Fibroblast of lung (primary cell): ENCODE measurements at regions not wholly inside any gene's neighbourhood (a gene's known extent, or its start where the extent isn't known, plus 50 kb on each side); places are given as distances from the start of the nearest gene placed in this dataset.

Experiments
- DNase-seq, 2 donors: peaks; one replicate each; pipeline versions ENCODE4 v3.0.0 to v3.0.0-alpha.2; 2010; ENCODE audit warnings: low read depth in 2 of 2
- H2AFZ ChIP-seq: 2 replicates; pipeline ENCODE4 v1.5.1; 2012; ENCODE audit warnings: low read length, control low read depth, inconsistent platforms
- H3K27ac ChIP-seq: 2 replicates; pipeline ENCODE4 v1.5.1; 2011; ENCODE audit warnings: low read length, control low read depth; ENCODE audit not compliant: insufficient read depth
- H3K27me3 ChIP-seq: 2 replicates; pipeline ENCODE4 v1.5.1; 2011; ENCODE audit warnings: mild to moderate bottlenecking, low read length; ENCODE audit not compliant: control insufficient read depth, insufficient read depth
- H3K36me3 ChIP-seq: 2 replicates; pipeline ENCODE4 v1.5.1; 2011; ENCODE audit warnings: low read length; ENCODE audit not compliant: control insufficient read depth, insufficient read depth
- H3K4me1 ChIP-seq: 2 replicates; pipeline ENCODE4 v1.5.1; 2011; ENCODE audit warnings: low read length; ENCODE audit not compliant: control insufficient read depth, insufficient read depth; ENCODE audit errors: extremely low read depth
- H3K4me2 ChIP-seq: 2 replicates; pipeline ENCODE4 v1.5.1; 2011; ENCODE audit warnings: low read length, control low read depth; ENCODE audit not compliant: insufficient read depth; ENCODE audit errors: extremely low read depth
- H3K4me3 ChIP-seq, 4 experiments: fragments of 200-600 bp in 1 of 4; sonication (generic) in 1 of 4; replicated peaks in 1 of 4; 2 replicates each; pipeline ENCODE4 v1.5.1; 2011 to 2016; ENCODE audit warnings: low read length in 4 of 4, low read depth in 3 of 4, mild to moderate bottlenecking in 3 of 4, control low read depth in 2 of 4, inconsistent platforms in 1 of 4, mixed read lengths in 1 of 4; ENCODE audit not compliant: insufficient read depth in 1 of 4; ENCODE audit errors: control extremely low read depth in 1 of 4
- H3K79me2 ChIP-seq: 2 replicates; pipeline ENCODE4 v1.5.1; 2012; ENCODE audit warnings: mild to moderate bottlenecking, low read length, inconsistent platforms; ENCODE audit not compliant: control insufficient read depth, insufficient read depth
- H3K9ac ChIP-seq: 2 replicates; pipeline ENCODE4 v1.5.1; 2011; ENCODE audit warnings: mild to moderate bottlenecking, low read length, control low read depth; ENCODE audit not compliant: insufficient read depth
- H3K9me3 ChIP-seq: 2 replicates; pipeline ENCODE4 v1.5.1; 2012; ENCODE audit warnings: low read depth, low read length; ENCODE audit not compliant: control insufficient read depth, insufficient read depth
- H4K20me1 ChIP-seq: 2 replicates; pipeline ENCODE4 v1.5.1; 2011; ENCODE audit warnings: low read length; ENCODE audit not compliant: control insufficient read depth, insufficient read depth; ENCODE audit errors: extremely low read depth
- CTCF ChIP-seq, 2 donors: IDR thresholded peaks in 1 of 2; conservative IDR thresholded peaks in 1 of 2; 1 replicate in 1 of 2; 2 replicates in 1 of 2; pipeline ENCODE4 v1.5.1; 2011 to 2012; ENCODE audit warnings: low read length in 2 of 2, control low read depth in 1 of 2, inconsistent platforms in 1 of 2, low read depth in 1 of 2, mild to moderate bottlenecking in 1 of 2
- EZH2 ChIP-seq: IDR thresholded peaks from 2 replicates; pipeline ENCODE4 v1.5.1; 2012; ENCODE audit warnings: low read length, control low read depth, mild to moderate bottlenecking; ENCODE audit errors: missing control alignments

- Histone ChIP-seq H3K9ac (no peak overlapping the region), H3K27ac (no peak overlapping the region), H4K20me1 (no peaks in the 10 kb centered on the region), H3K79me2 (no peaks in the 10 kb centered on the region), H3K27me3 (no peaks in the 10 kb centered on the region), H2AFZ (no peak overlapping the region), H3K4me1 (no peaks in the 10 kb centered on the region), H3K4me3 (no peak overlapping the region), H3K36me3 (no peaks in the 10 kb centered on the region), H3K9me3 (no peaks in the 10 kb centered on the region), H3K4me2 (no peak overlapping the region)
- TF ChIP-seq CTCF (conservative IDR thresholded peaks at IDR 0.05 in 1 of 2, IDR thresholded peaks at IDR 0.05 in 1 of 2; ENCODE audit: low read depth in 1 of 2, low read length in 2 of 2): no peak
- no peak for TF ChIP-seq EZH2
- no peak for DNase-seq
Measured at GRCh38 chr7:15012135-15012534, 109.6 kb upstream of the DGKB start.

GRCh38 chr7:15011289-15011688, 108.7 kb upstream of the DGKB start:
- Histone ChIP-seq H3K9me3 (no peaks in the 10 kb centered on the region), H3K27ac (no peak overlapping the region), H3K4me1 (no peaks in the 10 kb centered on the region), H3K9ac (no peak overlapping the region), H3K4me2 (no peak overlapping the region), H3K27me3 (no peaks in the 10 kb centered on the region), H3K79me2 (no peaks in the 10 kb centered on the region), H4K20me1 (no peaks in the 10 kb centered on the region), H2AFZ (no peak overlapping the region), H3K36me3 (no peaks in the 10 kb centered on the region), H3K4me3 (no peak overlapping the region)
- DNase-seq: no peak
- TF ChIP-seq EZH2: no peak
- TF ChIP-seq CTCF (conservative IDR thresholded peaks at IDR 0.05 in 1 of 2, IDR thresholded peaks at IDR 0.05 in 1 of 2; ENCODE audit: low read depth in 1 of 2, low read length in 2 of 2): no peak

- Histone ChIP-seq H3K79me2 (no peaks in the 10 kb centered on the region), H3K4me2 (no peak overlapping the region), H3K4me3 (no peak overlapping the region), H2AFZ (no peak overlapping the region), H4K20me1 (no peaks in the 10 kb centered on the region), H3K36me3 (no peaks in the 10 kb centered on the region), H3K4me1 (no peaks in the 10 kb centered on the region), H3K9ac (no peak overlapping the region), H3K9me3 (no peaks in the 10 kb centered on the region), H3K27ac (no peak overlapping the region), H3K27me3 (no peaks in the 10 kb centered on the region)
- DNase-seq: peak in 1 of 2 donors; percentile 11
- TF ChIP-seq CTCF (conservative IDR thresholded peaks at IDR 0.05 in 1 of 2, IDR thresholded peaks at IDR 0.05 in 1 of 2; ENCODE audit: low read depth in 1 of 2, low read length in 2 of 2) (peak in 1 of 2 donors; percentile 51), EZH2 (no peak)
Measured at GRCh38 chr7:15007507-15007906, 105.0 kb upstream of the DGKB start.
